ENCODE measurements at regions not wholly inside any gene's neighbourhood (a gene's known extent, or its start where the extent isn't known, plus 50 kb on each side); places are given as distances from the start of the nearest gene placed in this dataset.

DNA sequence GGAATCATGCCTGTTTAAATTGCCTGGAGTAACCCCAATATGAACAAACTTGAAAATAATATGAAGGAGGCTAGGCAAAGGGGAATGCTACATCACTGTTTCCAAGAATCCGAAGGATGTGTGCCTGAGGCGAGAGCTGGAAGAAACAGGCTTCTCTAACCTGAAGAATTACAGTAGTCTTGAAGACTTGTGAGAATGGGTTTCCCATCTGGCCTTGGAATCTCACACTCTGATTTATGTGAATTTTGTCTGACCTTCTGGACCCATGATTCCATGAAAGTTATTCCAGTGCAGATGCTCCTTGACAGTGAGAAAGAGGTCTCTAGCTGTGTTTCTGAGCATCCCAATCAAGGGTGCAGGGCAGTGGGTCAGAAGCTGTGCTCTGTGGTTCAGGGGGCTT lies 122.1 kb upstream of the PARP11 start:
- H3K4me3 ChIP-seq: no peak overlapping the region
- TF ChIP-seq, protein P1, sequence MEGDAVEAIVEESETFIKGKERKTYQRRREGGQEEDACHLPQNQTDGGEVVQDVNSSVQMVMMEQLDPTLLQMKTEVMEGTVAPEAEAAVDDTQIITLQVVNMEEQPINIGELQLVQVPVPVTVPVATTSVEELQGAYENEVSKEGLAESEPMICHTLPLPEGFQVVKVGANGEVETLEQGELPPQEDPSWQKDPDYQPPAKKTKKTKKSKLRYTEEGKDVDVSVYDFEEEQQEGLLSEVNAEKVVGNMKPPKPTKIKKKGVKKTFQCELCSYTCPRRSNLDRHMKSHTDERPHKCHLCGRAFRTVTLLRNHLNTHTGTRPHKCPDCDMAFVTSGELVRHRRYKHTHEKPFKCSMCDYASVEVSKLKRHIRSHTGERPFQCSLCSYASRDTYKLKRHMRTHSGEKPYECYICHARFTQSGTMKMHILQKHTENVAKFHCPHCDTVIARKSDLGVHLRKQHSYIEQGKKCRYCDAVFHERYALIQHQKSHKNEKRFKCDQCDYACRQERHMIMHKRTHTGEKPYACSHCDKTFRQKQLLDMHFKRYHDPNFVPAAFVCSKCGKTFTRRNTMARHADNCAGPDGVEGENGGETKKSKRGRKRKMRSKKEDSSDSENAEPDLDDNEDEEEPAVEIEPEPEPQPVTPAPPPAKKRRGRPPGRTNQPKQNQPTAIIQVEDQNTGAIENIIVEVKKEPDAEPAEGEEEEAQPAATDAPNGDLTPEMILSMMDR (IDR thresholded peaks at IDR 0.05; ENCODE audit: borderline replicate concordance): no peak
- no peaks in the 10 kb centered on the region for H3K36me3 ChIP-seq
- intact Hi-C loops (cut with micrococcal nuclease): loop anchor here (10.0 kb wide), 1 partner anchor 279 kb away; the partner anchor contains the start of gene CCND2
- H3K9me3 ChIP-seq (replicated peaks): no peaks in the 10 kb centered on the region
- H3K27ac ChIP-seq (replicated peaks): no peak overlapping the region
- H3K27me3 ChIP-seq (ENCODE audit: low read depth): peaks cover 53% of the 10 kb centered on the region
- no peaks in the 10 kb centered on the region for H3K4me1 ChIP-seq
- no peak for DNase-seq

DNA sequence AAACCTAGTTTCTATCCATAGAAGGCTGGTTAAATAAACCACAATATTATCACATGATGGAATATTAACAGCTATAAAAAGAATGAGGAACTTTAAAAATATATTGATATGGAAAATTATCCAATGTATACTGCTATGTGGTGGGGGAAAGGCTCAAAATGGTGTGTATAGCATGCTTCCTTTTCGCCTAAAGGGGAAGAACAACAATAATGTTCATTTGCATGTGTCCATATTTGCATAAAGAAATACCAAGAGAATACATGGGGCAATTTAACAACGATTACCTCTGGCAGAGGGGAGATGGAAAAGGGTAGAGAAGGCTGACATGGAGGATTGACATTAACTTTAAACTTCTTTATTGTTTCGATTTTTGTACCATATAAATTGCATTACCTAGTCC lies 121.3 kb upstream of the PARP11 start:
- H3K27me3 ChIP-seq (ENCODE audit: low read depth): peaks cover 60% of the 10 kb centered on the region

DNA sequence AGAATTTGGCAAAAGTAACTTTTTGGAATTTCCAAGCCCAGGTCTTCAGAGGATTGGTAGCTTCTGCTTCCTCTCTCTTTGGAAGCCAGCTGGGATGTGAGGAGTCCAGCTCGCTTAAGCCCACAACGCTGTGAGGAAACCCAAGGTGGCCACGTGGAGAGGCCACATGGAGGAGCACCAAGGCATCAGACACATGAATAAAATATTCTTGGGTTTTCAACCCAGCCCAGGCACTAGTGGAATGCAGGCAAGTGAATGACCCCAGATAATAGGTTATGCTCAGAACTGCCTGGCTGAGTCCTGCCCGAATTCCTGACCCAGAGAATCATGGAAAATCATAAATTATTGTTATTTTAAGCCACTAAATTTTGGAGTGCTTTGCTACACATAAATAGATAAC lies 119.7 kb upstream of the PARP11 start:
- no peak overlapping the region for H3K4me3 ChIP-seq
- no peaks in the 10 kb centered on the region for H3K36me3 ChIP-seq
- H3K9me3 ChIP-seq (replicated peaks): no peaks in the 10 kb centered on the region
- H3K4me1 ChIP-seq: no peaks in the 10 kb centered on the region
- no peak for DNase-seq
- no peak overlapping the region for H3K27ac ChIP-seq (replicated peaks)
- intact Hi-C loops (cut with micrococcal nuclease): loop anchor here (10.0 kb wide), 1 partner anchor 282 kb away; the partner anchor contains the start of gene CCND2
- H3K27me3 ChIP-seq (ENCODE audit: low read depth): peaks cover 65% of the 10 kb centered on the region
- TF ChIP-seq, protein P1 (IDR thresholded peaks at IDR 0.05; ENCODE audit: borderline replicate concordance): no peak

More for the DNA sequence above, 121.3 kb upstream of the PARP11 start:
- no peaks in the 10 kb centered on the region for H3K4me1 ChIP-seq
- H3K4me3 ChIP-seq: no peak overlapping the region
- no peak for DNase-seq
- H3K27ac ChIP-seq (replicated peaks): no peak overlapping the region
- intact Hi-C loops (cut with micrococcal nuclease): loop anchor here (10.0 kb wide), 1 partner anchor 280 kb away; the partner anchor contains the start of gene CCND2
- TF ChIP-seq, protein P1 (IDR thresholded peaks at IDR 0.05; ENCODE audit: borderline replicate concordance): no peak
- no peaks in the 10 kb centered on the region for H3K36me3 ChIP-seq
- H3K9me3 ChIP-seq (replicated peaks): no peaks in the 10 kb centered on the region

DNA sequence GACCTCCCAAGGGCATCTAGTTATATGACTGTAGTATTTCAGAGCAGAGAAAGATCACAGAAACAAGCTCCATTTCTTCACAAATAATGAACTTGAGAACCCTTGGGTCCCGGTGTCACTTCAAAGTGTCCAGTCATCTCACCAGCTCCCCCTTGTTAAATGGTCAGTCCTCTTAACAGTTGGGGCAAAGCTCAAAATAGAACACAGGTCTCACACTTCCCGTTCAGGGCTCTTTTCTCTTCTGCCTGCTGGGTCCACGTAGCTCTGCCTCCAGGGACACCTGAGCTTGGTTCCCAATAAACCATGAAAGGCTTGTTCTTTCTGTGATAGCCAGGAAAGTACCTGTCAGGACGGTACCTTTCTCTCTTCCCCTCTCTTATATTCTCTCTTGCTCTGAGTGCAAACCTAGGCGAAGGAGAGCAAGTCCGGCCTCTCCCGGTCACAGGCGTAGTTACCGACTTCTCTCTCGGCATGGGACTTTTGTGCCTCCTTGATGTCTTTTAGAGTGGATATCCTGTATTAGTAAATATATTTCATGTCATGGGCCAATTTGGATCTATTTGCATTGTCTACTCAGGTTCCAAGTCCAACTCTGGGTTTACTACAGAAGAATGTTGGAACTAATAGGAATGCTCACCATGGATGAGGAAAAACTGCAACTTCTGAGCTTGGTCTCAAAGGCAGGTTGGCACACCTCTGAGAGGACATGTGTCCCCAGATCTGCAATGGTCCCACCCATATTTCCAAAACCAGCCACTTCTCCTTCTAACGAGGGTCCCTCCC lies 118.8 kb upstream of the PARP11 start:
- Histone ChIP-seq H3K9me3 (replicated peaks) (no peaks in the 10 kb centered on the region), H3K27ac (replicated peaks) (no peak overlapping the region), H3K27me3 (ENCODE audit: low read depth) (peaks cover 61% of the 10 kb centered on the region), H3K36me3 (no peaks in the 10 kb centered on the region), H3K4me1 (no peaks in the 10 kb centered on the region), H3K4me3 (no peak overlapping the region)
- DNase-seq: no peak
- intact Hi-C loops (cut with micrococcal nuclease): loop anchor here (10.0 kb wide), 1 partner anchor 283 kb away; the partner anchor contains the start of gene CCND2
- TF ChIP-seq, protein P1 (IDR thresholded peaks at IDR 0.05; ENCODE audit: borderline replicate concordance): no peak

DNA sequence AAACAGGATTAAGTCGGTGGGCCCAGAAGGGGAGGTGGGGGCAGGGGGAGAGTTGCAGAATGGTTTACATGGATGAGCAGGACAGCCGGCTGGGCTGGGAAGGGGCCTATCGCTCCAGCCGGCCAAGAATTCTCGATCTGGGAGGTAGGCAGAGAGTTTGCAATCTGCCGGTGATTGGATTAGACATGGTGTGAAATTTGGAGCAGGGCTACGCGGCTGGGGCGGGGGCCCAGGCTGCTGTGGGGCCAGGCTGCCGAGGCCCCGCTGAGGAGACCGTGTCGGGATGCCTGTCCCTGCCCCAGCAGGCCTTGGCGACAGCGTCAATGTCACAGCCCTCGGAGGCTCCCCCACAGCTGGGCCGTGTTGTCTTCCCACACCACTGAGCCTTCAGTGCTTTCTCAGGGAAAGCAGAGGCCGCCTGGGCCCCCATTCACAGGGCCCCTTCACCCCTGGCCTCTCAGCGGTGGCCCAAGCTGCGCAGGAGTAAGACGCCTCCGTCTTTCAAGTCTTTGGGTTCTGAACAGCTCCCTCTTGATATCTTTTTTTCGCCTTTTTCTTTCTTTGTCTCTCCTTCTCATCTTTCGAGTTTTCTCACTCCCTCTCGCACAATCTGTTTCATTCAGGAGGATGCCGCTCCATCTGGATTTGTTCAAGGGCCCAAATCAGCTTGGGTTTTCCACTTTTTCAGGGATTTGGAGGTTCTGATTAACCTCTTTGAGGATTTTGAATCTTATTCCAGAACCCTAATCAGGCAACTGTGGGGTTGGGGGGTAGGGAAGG lies 117.5 kb upstream of the PARP11 start:
- TF ChIP-seq, protein P1 (IDR thresholded peaks at IDR 0.05; ENCODE audit: borderline replicate concordance): no peak
- intact Hi-C loops (cut with micrococcal nuclease): loop anchor here (10.0 kb wide), 1 partner anchor 284 kb away; the partner anchor contains the start of gene CCND2
- H3K36me3 ChIP-seq: no peaks in the 10 kb centered on the region
- no peak overlapping the region for H3K4me3 ChIP-seq
- DNase-seq: no peak
- H3K9me3 ChIP-seq (replicated peaks): no peaks in the 10 kb centered on the region
- peaks cover 55% of the 10 kb centered on the region for H3K27me3 ChIP-seq (ENCODE audit: low read depth)
- H3K4me1 ChIP-seq: no peaks in the 10 kb centered on the region
- no peak overlapping the region for H3K27ac ChIP-seq (replicated peaks)

Measured in left ventricle myocardium inferior (tissue), 1 donor.